ENCODE measurements at regions not wholly inside any gene's neighbourhood (a gene's known extent, or its start where the extent isn't known, plus 50 kb on each side); places are given as distances from the start of the nearest gene placed in this dataset.

- POLR2A ChIA-PET, result interaction anchor here (0.9 kb wide), 1 partner anchor 8 kb away, joined by 3 read pairs; no protein-coding TSS in a partner anchor
- Mint-ChIP-seq H3K4me3 (no peak overlapping the region), H3K9me3 (peaks cover 8% of the 10 kb centered on the region), H3K27me3 (ENCODE audit: low read depth) (no peaks in the 10 kb centered on the region), H3K36me3 (peaks cover 3% of the 10 kb centered on the region), H3K4me1 (peaks cover 23% of the 10 kb centered on the region), H3K27ac (no peak overlapping the region)
- no peak for TF ChIP-seq OVOL2 (CRISPR knock-in tag; IDR thresholded peaks at IDR 0.05; ENCODE audit: borderline replicate concordance)
- no peak for TF ChIP-seq FOXJ3 (CRISPR knock-in tag; IDR thresholded peaks at IDR 0.05; ENCODE audit: borderline replicate concordance)
- TF ChIP-seq JUN (CRISPR knock-in tag; IDR thresholded peaks at IDR 0.05), result no peak
- TF ChIP-seq, protein P1, sequence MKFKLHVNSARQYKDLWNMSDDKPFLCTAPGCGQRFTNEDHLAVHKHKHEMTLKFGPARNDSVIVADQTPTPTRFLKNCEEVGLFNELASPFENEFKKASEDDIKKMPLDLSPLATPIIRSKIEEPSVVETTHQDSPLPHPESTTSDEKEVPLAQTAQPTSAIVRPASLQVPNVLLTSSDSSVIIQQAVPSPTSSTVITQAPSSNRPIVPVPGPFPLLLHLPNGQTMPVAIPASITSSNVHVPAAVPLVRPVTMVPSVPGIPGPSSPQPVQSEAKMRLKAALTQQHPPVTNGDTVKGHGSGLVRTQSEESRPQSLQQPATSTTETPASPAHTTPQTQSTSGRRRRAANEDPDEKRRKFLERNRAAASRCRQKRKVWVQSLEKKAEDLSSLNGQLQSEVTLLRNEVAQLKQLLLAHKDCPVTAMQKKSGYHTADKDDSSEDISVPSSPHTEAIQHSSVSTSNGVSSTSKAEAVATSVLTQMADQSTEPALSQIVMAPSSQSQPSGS (CRISPR knock-in tag; IDR thresholded peaks at IDR 0.05; ENCODE audit: borderline replicate concordance, low read depth), result no peak
- no peak for TF ChIP-seq ZSCAN18 (CRISPR knock-in tag; IDR thresholded peaks at IDR 0.05)
- ATAC-seq, result peak; percentile 52
- DNase-seq (ENCODE audit: low spot score), result peak; percentile 25
- CTCF ChIA-PET, result interaction anchor here (0.5 to 3.3 kb wide), 6 partner anchors 9 to 301 kb away, joined by 3 to 22 read pairs (median 6); no protein-coding TSS in a partner anchor
Observed at GRCh38 chr15:98580572-98580971, 67.8 kb upstream of the IGF1R start.

GRCh38 chr15:98581715-98582114, 66.6 kb upstream of the IGF1R start:
- peaks cover 3% of the 10 kb centered on the region for H3K36me3 Mint-ChIP-seq
- no peak overlapping the region for H3K27ac Mint-ChIP-seq
- H3K9me3 Mint-ChIP-seq, result peaks cover 8% of the 10 kb centered on the region
- no peak for DNase-seq (ENCODE audit: low spot score)
- peak; percentile 63 for ATAC-seq
- no peaks in the 10 kb centered on the region for H3K27me3 Mint-ChIP-seq (ENCODE audit: low read depth)
- TF ChIP-seq CDX4 (CRISPR knock-in tag; IDR thresholded peaks at IDR 0.05; ENCODE audit: borderline replicate concordance) (no peak), MLX (CRISPR knock-in tag; IDR thresholded peaks at IDR 0.05) (no peak), JAZF1 (CRISPR knock-in tag; IDR thresholded peaks at IDR 0.05) (no peak), ZNF121 (CRISPR knock-in tag; IDR thresholded peaks at IDR 0.05) (no peak)
- H3K4me1 Mint-ChIP-seq, result peaks cover 20% of the 10 kb centered on the region
- H3K4me3 Mint-ChIP-seq, result no peak overlapping the region
- ChIA-PET POLR2A (no interaction called here), CTCF (interaction anchor here (0.5 to 3.3 kb wide), 19 partner anchors 9 to 613 kb away, joined by 3 to 22 read pairs (median 4); no protein-coding TSS in a partner anchor)

DNA sequence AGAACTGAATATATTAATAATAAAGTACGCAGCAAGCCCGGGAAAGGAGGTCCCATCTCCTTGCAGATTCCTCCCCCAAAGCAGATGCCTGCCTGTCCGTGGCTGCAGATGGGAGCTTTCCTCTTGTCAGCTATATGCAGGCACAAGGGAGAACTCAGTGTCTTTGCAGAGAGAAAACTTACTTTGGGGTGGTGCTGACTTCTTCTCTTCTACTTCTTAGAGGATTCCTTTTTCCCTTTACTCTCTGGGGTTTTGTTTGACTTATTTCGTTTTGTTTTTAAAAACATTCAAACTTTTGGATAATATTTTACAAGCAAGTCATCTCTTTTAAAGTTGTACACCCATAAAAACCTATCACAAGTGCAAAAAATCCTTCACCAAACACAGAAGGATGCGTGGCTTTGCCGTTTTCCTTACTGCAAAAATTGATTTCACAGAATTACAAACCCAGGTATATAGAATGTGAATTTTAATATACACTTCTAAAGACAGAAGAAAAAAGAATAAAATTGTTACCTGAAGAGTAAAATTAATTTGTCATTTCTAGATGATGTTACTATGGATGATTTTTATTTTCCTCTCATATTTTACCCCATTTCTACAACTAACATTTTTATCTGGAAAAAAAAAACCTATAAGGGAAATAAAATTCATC, 65.3 kb upstream of the IGF1R start:
- DNase-seq (ENCODE audit: low spot score), result no peak
- peaks cover 3% of the 10 kb centered on the region for H3K36me3 Mint-ChIP-seq
- peaks cover 8% of the 10 kb centered on the region for H3K9me3 Mint-ChIP-seq
- no peak overlapping the region for H3K27ac Mint-ChIP-seq
- CTCF ChIA-PET, result interaction anchor here (1.1 to 3.3 kb wide), 7 partner anchors 8 to 299 kb away, joined by 3 to 22 read pairs (median 5); no protein-coding TSS in a partner anchor
- no peak for ATAC-seq
- H3K27me3 Mint-ChIP-seq (ENCODE audit: low read depth), result no peaks in the 10 kb centered on the region
- H3K4me1 Mint-ChIP-seq, result peaks cover 20% of the 10 kb centered on the region
- H3K4me3 Mint-ChIP-seq, result no peak overlapping the region
- POLR2A ChIA-PET, result interaction anchor here (0.6 kb wide), 1 partner anchor 29 kb away, joined by 6 read pairs; no protein-coding TSS in a partner anchor
- no peak for TF ChIP-seq GRHL2 (CRISPR knock-in tag; IDR thresholded peaks at IDR 0.05; ENCODE audit: insufficient replicate concordance, severe bottlenecking)
- TF ChIP-seq, protein P2, sequence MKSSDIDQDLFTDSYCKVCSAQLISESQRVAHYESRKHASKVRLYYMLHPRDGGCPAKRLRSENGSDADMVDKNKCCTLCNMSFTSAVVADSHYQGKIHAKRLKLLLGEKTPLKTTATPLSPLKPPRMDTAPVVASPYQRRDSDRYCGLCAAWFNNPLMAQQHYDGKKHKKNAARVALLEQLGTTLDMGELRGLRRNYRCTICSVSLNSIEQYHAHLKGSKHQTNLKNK (CRISPR knock-in tag; IDR thresholded peaks at IDR 0.05), result no peak
- TF ChIP-seq ZNF416 (CRISPR knock-in tag; IDR thresholded peaks at IDR 0.05), result no peak
- no peak for TF ChIP-seq NFATC4 (CRISPR knock-in tag; IDR thresholded peaks at IDR 0.05)
- TF ChIP-seq FOXJ3 (CRISPR knock-in tag; IDR thresholded peaks at IDR 0.05; ENCODE audit: borderline replicate concordance), result no peak
- TF ChIP-seq SP1 (CRISPR knock-in tag; conservative IDR thresholded peaks at IDR 0.05), result no peak
- TF ChIP-seq, protein P3, sequence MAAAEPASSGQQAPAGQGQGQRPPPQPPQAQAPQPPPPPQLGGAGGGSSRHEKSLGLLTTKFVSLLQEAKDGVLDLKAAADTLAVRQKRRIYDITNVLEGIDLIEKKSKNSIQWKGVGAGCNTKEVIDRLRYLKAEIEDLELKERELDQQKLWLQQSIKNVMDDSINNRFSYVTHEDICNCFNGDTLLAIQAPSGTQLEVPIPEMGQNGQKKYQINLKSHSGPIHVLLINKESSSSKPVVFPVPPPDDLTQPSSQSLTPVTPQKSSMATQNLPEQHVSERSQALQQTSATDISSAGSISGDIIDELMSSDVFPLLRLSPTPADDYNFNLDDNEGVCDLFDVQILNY (CRISPR knock-in tag; IDR thresholded peaks at IDR 0.05), result no peak
- no peak for TF ChIP-seq MLX (CRISPR knock-in tag; IDR thresholded peaks at IDR 0.05)
- TF ChIP-seq NR3C1 (CRISPR knock-in tag; conservative IDR thresholded peaks at IDR 0.05; ENCODE audit: low read depth), result no peak
- TF ChIP-seq, protein P4, sequence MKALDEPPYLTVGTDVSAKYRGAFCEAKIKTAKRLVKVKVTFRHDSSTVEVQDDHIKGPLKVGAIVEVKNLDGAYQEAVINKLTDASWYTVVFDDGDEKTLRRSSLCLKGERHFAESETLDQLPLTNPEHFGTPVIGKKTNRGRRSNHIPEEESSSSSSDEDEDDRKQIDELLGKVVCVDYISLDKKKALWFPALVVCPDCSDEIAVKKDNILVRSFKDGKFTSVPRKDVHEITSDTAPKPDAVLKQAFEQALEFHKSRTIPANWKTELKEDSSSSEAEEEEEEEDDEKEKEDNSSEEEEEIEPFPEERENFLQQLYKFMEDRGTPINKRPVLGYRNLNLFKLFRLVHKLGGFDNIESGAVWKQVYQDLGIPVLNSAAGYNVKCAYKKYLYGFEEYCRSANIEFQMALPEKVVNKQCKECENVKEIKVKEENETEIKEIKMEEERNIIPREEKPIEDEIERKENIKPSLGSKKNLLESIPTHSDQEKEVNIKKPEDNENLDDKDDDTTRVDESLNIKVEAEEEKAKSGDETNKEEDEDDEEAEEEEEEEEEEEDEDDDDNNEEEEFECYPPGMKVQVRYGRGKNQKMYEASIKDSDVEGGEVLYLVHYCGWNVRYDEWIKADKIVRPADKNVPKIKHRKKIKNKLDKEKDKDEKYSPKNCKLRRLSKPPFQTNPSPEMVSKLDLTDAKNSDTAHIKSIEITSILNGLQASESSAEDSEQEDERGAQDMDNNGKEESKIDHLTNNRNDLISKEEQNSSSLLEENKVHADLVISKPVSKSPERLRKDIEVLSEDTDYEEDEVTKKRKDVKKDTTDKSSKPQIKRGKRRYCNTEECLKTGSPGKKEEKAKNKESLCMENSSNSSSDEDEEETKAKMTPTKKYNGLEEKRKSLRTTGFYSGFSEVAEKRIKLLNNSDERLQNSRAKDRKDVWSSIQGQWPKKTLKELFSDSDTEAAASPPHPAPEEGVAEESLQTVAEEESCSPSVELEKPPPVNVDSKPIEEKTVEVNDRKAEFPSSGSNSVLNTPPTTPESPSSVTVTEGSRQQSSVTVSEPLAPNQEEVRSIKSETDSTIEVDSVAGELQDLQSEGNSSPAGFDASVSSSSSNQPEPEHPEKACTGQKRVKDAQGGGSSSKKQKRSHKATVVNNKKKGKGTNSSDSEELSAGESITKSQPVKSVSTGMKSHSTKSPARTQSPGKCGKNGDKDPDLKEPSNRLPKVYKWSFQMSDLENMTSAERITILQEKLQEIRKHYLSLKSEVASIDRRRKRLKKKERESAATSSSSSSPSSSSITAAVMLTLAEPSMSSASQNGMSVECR (CRISPR knock-in tag; IDR thresholded peaks at IDR 0.05; ENCODE audit: borderline replicate concordance), result no peak
- no peak for TF ChIP-seq ZNF219 (CRISPR knock-in tag; IDR thresholded peaks at IDR 0.05; ENCODE audit: borderline replicate concordance)

Data from WTC11 (cell line).